Superior temporal gyrus (tissue), 1 donor: ENCODE measurements at regions not wholly inside any gene's neighbourhood (a gene's known extent, or its start where the extent isn't known, plus 50 kb on each side); places are given as distances from the start of the nearest gene placed in this dataset.
"Not testable (repeated sequence)": the region's sequence is repeated elsewhere in the genome, so short reads cannot be mapped to it uniquely, and the experiment has no call there.

ENCODE experiments used
- DNase-seq: peaks from one replicate; pipeline ENCODE4 v3.0.0-alpha.2; 2016; ENCODE audit errors: extremely low spot score

- no peak for DNase-seq
These were observed 377.6 kb upstream of the MDGA2 start for GRCh38 chr14:48052973-48053372.

GRCh38 chr14:48035836-48036235 is 360.4 kb upstream of the MDGA2 start:
- no peak for DNase-seq

- DNase-seq: no peak
These were observed 351.7 kb upstream of the MDGA2 start for GRCh38 chr14:48027115-48027514.

GRCh38 chr14:48023881-48024280 is 348.5 kb upstream of the MDGA2 start:
- no peak for DNase-seq

- DNase-seq: not testable (repeated sequence)
These were observed 336.1 kb upstream of the MDGA2 start for GRCh38 chr14:48011484-48011883.

GRCh38 chr14:48008646-48009045 is 333.2 kb upstream of the MDGA2 start:
- no peak for DNase-seq

GRCh38 chr14:48005986-48006385 is 330.6 kb upstream of the MDGA2 start:
- no peak for DNase-seq

GRCh38 chr14:47993883-47994282 is 318.5 kb upstream of the MDGA2 start:
- DNase-seq: no peak

- DNase-seq: no peak
These were observed 312.8 kb upstream of the MDGA2 start for GRCh38 chr14:47988175-47988574.

- no peak for DNase-seq
These were observed 303.5 kb upstream of the MDGA2 start for GRCh38 chr14:47978871-47979270.

GRCh38 chr14:47976139-47976538 is 300.7 kb upstream of the MDGA2 start:
- no peak for DNase-seq

- DNase-seq: no peak
These were observed 290.8 kb upstream of the MDGA2 start for GRCh38 chr14:47966076-47966810.

GRCh38 chr14:47961634-47962033 is 286.2 kb upstream of the MDGA2 start:
- no peak for DNase-seq

GRCh38 chr14:47959740-47960139 is 284.3 kb upstream of the MDGA2 start:
- DNase-seq: no peak

GRCh38 chr14:47949006-47949405 is 273.6 kb upstream of the MDGA2 start:
- no peak for DNase-seq

GRCh38 chr14:47935332-47935731 is 259.9 kb upstream of the MDGA2 start:
- no peak for DNase-seq

GRCh38 chr14:47929334-47929733 is 253.9 kb upstream of the MDGA2 start:
- no peak for DNase-seq

GRCh38 chr14:47921133-47921532 is 245.7 kb upstream of the MDGA2 start:
- DNase-seq: no peak

- DNase-seq: no peak
These were observed 244.6 kb upstream of the MDGA2 start for GRCh38 chr14:47919997-47920396.

GRCh38 chr14:47919334-47919846 is 244.0 kb upstream of the MDGA2 start:
- no peak for DNase-seq

- DNase-seq: peak; percentile 74
These were observed 242.0 kb upstream of the MDGA2 start for GRCh38 chr14:47917344-47917954.

GRCh38 chr14:47901141-47901540 is 225.7 kb upstream of the MDGA2 start:
- not testable (repeated sequence) for DNase-seq

GRCh38 chr14:47899685-47900084 is 224.3 kb upstream of the MDGA2 start:
- DNase-seq: no peak
